AG09319 (cell line): ENCODE measurements at regions not wholly inside any gene's neighbourhood (a gene's known extent, or its start where the extent isn't known, plus 50 kb on each side); places are given as distances from the start of the nearest gene placed in this dataset.

Experiments
- DNase-seq: peaks from one replicate; pipeline ENCODE4 v3.0.0-alpha.2; 2010; ENCODE audit warnings: low read depth; ENCODE audit errors: extremely low read depth
- CTCF ChIP-seq: IDR thresholded peaks from 2 replicates; pipeline ENCODE4 v1.5.1; 2011; ENCODE audit warnings: low read depth, mild to moderate bottlenecking, inconsistent platforms, low read length, moderate library complexity

GRCh38 chr6:12572896-12573827 is 143.4 kb upstream of the PHACTR1 start:
- DNase-seq: no peak
- TF ChIP-seq CTCF: no peak

- no peak for TF ChIP-seq CTCF
- DNase-seq: no peak
These were observed 140.6 kb upstream of the PHACTR1 start for GRCh38 chr6:12575961-12576360.

GRCh38 chr6:12576389-12576788 is 140.2 kb upstream of the PHACTR1 start:
- TF ChIP-seq CTCF: no peak
- DNase-seq: peak; percentile 30

GRCh38 chr6:12577124-12577850 is 139.3 kb upstream of the PHACTR1 start:
- no peak for TF ChIP-seq CTCF
- no peak for DNase-seq

GRCh38 chr6:12578097-12578496 is 138.5 kb upstream of the PHACTR1 start:
- TF ChIP-seq CTCF: no peak
- DNase-seq: no peak

GRCh38 chr6:12578751-12579150 is 137.8 kb upstream of the PHACTR1 start:
- no peak for DNase-seq
- no peak for TF ChIP-seq CTCF

GRCh38 chr6:12580290-12580689 is 136.3 kb upstream of the PHACTR1 start:
- no peak for DNase-seq

More at GRCh38 chr6:12580290-12580689, 136.3 kb upstream of the PHACTR1 start:
- TF ChIP-seq CTCF: no peak
